GM13977 (cell line): ENCODE measurements at regions not wholly inside any gene's neighbourhood (a gene's known extent, or its start where the extent isn't known, plus 50 kb on each side); places are given as distances from the start of the nearest gene placed in this dataset.
A peak's percentile ranks its signal among the peaks of the same experiment; 100 is the strongest.

Experiments used
- DNase-seq: peaks from one replicate; pipeline ENCODE4 v3.0.0; 2012; ENCODE audit warnings: low spot score
- CTCF ChIP-seq: IDR thresholded peaks from 2 replicates; pipeline ENCODE4 v1.5.1; 2012; ENCODE audit warnings: mild to moderate bottlenecking, control low read depth; ENCODE audit not compliant: insufficient read depth; ENCODE audit errors: extremely low read depth, missing control alignments
- in situ Hi-C: fragments of 300-500 bp; cut with MboI; formaldehyde crosslinking; loops from one replicate; pipeline ENCODE4 v1.12.0; 2022; ENCODE audit warnings: low sequenced_read_pairs, low pct_unique_long_range_greater_than_20kb, mixed read lengths, inconsistent platforms; ENCODE audit not compliant: unreplicated experiment

GRCh38 chr14:56490379-56490778, 89.2 kb upstream of the TMEM260 start:
- DNase-seq: no peak
- in situ Hi-C loops: loop anchor here (25.0 kb wide), 3 partner anchors 697 to 1053 kb away; partner anchors contain the start of gene TBPL2
- TF ChIP-seq CTCF: peak; percentile 60

- DNase-seq: peak; percentile 21
- in situ Hi-C loops: loop anchor here (25.0 kb wide), 3 partner anchors 696 to 1054 kb away; partner anchors contain the start of gene TBPL2
- TF ChIP-seq CTCF: peak; percentile 68
Measured at GRCh38 chr14:56491299-56492285, 88.0 kb upstream of the TMEM260 start.

GRCh38 chr14:56494167-56494566, 85.4 kb upstream of the TMEM260 start:
- in situ Hi-C loops: loop anchor here (25.0 kb wide), 3 partner anchors 693 to 1057 kb away; partner anchors contain the start of gene TBPL2
- no peak for TF ChIP-seq CTCF
- no peak for DNase-seq

GRCh38 chr14:56498112-56498511, 81.5 kb upstream of the TMEM260 start:
- TF ChIP-seq CTCF: no peak
- no peak for DNase-seq
- in situ Hi-C loops: loop anchor here (25.0 kb wide), 3 partner anchors 689 to 1061 kb away; partner anchors contain the start of gene TBPL2

GRCh38 chr14:56501909-56502530, 77.6 kb upstream of the TMEM260 start:
- in situ Hi-C loops: no loop called here

GRCh38 chr14:56505361-56505760, 74.2 kb upstream of the TMEM260 start:
- no peak for DNase-seq
- TF ChIP-seq CTCF: no peak
- in situ Hi-C loops: no loop called here

More at GRCh38 chr14:56501909-56502530, 77.6 kb upstream of the TMEM260 start:
- no peak for TF ChIP-seq CTCF
- no peak for DNase-seq
